Hematopoietic multipotent progenitor cell treated with erythropoietin and hydrocortisone succinate and interleukin-3 and kit ligand, for 4 days (in vitro differentiated cells): ENCODE measurements at regions not wholly inside any gene's neighbourhood (a gene's known extent, or its start where the extent isn't known, plus 50 kb on each side); places are given as distances from the start of the nearest gene placed in this dataset.
"Not testable (repeated sequence)": the region's sequence is repeated elsewhere in the genome, so short reads cannot be mapped to it uniquely, and the experiment has no call there.

Experiments
- DNase-seq: peaks from one replicate; pipeline ENCODE4 v3.0.0-alpha.2; 2015

GRCh38 chr18:10121786-10122515 is 208.1 kb downstream of the VAPA start:
- no peak for DNase-seq

GRCh38 chr18:10122988-10123950 is 209.5 kb downstream of the VAPA start:
- DNase-seq, result no peak

GRCh38 chr18:10124071-10124470 is 210.3 kb downstream of the VAPA start:
- no peak for DNase-seq

- no peak for DNase-seq
Measured at GRCh38 chr18:10124557-10124956, 210.7 kb downstream of the VAPA start.

- DNase-seq, result no peak
Measured at GRCh38 chr18:10124967-10125366, 211.2 kb downstream of the VAPA start.

GRCh38 chr18:10127729-10128128 is 213.9 kb downstream of the VAPA start:
- no peak for DNase-seq

- DNase-seq, result no peak
Measured at GRCh38 chr18:10128921-10129501, 215.2 kb downstream of the VAPA start.

- no peak for DNase-seq
Measured at GRCh38 chr18:10130606-10131005, 216.8 kb downstream of the VAPA start.

GRCh38 chr18:10131081-10131459 is 217.3 kb downstream of the VAPA start:
- DNase-seq, result no peak

GRCh38 chr18:10131460-10132395 is 217.9 kb downstream of the VAPA start:
- peak; percentile 34 for DNase-seq

GRCh38 chr18:10133516-10133915 is 219.7 kb downstream of the VAPA start:
- no peak for DNase-seq

- DNase-seq, result no peak
Measured at GRCh38 chr18:10134204-10134603, 220.4 kb downstream of the VAPA start.

GRCh38 chr18:10134749-10135148 is 220.9 kb downstream of the VAPA start:
- DNase-seq, result not testable (repeated sequence)

GRCh38 chr18:10135302-10135926 is 221.6 kb downstream of the VAPA start:
- DNase-seq, result no peak

GRCh38 chr18:10138719-10139118 is 224.9 kb downstream of the VAPA start:
- no peak for DNase-seq

GRCh38 chr18:10139783-10140410 is 226.1 kb downstream of the VAPA start:
- DNase-seq, result no peak

GRCh38 chr18:10140461-10141282 is 226.9 kb downstream of the VAPA start:
- DNase-seq, result peak; percentile 4

GRCh38 chr18:10141559-10141958 is 227.7 kb downstream of the VAPA start:
- no peak for DNase-seq

- DNase-seq, result no peak
Measured at GRCh38 chr18:10142056-10142455, 228.2 kb downstream of the VAPA start.

- no peak for DNase-seq
Measured at GRCh38 chr18:10142496-10143160, 228.8 kb downstream of the VAPA start.
